GM21390 (cell line): ENCODE measurements at regions not wholly inside any gene's neighbourhood (a gene's known extent, or its start where the extent isn't known, plus 50 kb on each side); places are given as distances from the start of the nearest gene placed in this dataset.
"Not testable (repeated sequence)": the region's sequence is repeated elsewhere in the genome, so short reads cannot be mapped to it uniquely, and the experiment has no call there.

Experiments
- ATAC-seq: cut with Tn5 transposase; IDR thresholded peaks from one replicate; pipeline ENCODE4 v1.9.1; 2021; ENCODE audit not compliant: unreplicated experiment

DNA sequence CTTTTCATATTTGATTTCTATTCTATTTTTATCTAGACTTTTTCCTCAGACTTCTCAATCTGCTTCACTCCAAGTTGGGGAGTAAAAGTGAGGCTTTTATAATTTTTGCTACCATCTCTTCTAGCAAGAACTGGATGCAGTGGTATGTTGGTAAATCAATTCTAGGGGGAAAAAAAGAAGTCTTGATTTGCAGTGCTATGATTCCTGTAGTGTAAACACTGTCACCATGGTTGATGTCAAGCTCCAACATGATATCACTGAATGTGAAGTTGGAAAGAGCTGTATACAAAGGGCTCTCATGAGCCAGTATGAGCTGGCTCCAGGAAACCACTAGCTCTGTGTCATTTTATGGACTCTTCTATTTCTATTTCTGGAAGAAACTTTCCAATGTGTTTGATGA lies 439.2 kb downstream of the NTRK2 start:
- no peak for ATAC-seq

DNA sequence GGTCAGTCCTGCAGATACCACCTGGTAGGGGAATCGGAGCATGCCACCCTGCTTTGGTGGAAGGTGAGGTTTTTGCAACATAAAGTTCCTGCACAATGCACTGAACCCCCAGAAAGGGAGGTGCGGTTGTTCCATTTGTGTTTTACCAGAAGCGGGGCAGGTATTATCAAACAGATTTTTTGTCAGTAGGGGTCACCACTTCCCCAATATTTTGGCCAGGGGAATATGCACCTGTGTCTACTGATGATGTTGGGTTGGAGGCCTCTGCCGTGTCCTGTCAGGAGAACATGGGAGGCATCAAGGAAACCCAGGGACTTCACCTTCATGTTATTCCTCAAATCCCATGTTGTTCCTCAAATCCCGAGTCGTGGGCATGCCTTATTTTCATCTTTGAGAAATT lies 438.7 kb downstream of the NTRK2 start:
- ATAC-seq: no peak

DNA sequence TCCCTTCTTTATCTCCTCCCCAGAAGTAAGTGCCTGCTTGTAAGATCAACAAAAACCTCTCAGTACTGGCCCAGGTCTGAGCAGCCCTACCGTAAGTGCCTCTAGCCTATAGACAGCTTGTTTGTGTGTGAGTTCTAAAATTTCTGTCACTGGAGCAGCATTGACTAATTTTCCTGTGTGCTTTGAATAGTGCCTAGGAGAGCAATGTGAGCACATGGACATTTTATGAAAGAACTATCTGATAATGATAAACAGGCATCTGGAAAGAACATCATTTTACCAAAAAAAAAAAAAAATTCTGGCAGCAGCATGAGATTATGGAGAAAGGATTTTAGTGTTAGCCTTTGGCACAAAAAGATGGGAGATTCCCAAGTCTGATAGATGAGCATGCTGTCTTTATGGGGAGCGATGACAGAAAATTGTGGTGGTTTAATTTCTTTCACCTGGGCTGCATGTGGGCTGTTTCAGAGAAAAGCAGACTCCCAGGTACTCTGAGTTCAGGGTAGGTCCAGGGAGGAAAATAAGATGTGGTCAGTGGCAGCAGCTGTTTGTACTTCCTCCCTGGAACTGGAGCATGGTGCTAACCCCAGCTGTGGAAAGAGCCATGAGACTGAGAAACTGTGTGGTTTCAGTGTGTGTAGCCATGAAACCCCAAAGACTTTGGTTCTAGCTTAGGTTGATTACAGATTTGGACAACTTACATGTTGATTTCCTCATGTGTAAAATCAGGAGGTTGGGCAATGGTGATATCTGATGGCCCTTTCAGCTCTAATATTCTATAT lies 419.9 kb downstream of the NTRK2 start:
- no peak for ATAC-seq

DNA sequence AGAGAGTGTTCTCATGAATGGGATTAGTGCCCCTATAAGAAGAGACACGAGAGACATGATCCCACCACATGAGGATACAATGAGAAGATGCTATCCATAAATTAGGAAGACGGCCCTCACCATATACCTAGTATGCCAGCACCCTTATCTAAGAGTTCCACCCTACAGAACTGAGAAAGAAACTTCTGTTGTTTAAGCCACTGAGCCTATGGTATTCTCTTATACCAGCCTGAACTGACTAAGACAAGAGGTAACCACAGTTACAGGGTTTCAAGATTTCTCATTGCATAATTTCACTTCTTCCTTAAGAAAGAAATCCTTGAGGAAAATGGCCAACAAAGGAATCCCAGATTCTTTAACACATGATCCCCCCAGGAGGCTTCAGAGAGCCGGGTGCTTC lies 412.4 kb downstream of the NTRK2 start:
- ATAC-seq: no peak

DNA sequence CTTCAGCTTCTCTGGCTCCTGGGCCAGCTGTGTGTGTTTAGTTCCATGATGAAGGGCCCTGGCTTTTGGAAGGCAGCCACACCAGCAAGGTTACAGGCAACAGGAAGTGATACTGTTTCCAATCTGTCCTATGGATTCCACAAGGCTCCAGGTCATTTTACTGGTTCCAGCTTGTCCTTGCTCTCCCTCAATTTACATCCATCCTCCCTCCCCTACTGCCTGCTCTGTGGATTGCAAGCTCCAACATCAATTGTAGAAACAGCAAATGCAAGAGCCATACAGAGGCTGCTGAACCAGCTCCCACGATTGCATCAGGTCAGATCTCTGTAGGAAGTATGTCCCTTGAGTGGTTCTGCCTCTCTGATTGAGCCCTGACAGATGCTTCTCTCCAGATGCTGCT lies 409.8 kb downstream of the NTRK2 start:
- ATAC-seq: no peak

DNA sequence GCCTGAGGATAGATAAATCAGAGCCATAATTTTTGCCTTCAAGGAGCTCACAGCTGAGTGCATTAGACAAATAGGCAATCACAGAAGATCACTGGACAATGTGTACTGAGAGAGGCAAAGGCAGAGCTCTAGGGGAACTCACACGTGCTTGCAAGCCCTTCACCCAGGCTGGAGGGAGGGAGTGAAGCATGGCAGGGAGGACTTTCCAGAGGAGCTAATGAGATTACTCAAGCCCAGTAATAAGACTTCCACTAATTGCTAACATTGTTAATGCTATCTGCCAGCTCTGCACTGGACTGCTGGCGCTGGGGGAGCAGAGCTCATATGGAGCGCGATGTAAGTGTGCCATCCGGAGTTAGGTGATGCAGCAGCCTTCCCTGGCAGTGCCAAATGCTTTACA lies 408.4 kb downstream of the NTRK2 start:
- no peak for ATAC-seq

DNA sequence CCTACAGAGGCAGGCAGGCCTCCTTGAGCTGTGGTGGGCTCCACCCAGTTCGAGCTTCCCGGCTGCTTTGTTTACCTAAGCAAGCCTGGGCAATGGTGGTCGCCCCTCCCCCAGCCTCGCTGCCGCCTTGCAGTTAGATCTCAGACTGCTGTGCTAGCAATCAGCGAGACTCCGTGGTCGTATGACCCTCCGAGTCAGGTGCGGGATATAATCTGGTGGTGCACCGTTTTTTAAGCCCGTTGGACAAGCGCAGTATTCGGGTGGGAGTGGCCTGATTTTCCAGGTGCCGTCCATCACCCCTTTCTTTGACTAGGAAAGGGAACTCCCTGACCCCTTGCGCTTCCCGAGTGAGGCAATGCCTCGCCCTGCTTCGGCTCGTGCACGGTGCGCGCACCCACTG lies 407.6 kb downstream of the NTRK2 start:
- ATAC-seq: not testable (repeated sequence)
